Middle frontal gyrus (tissue), 1 donor: ENCODE measurements at regions not wholly inside any gene's neighbourhood (a gene's known extent, or its start where the extent isn't known, plus 50 kb on each side); places are given as distances from the start of the nearest gene placed in this dataset.

Experiments
- DNase-seq: peaks from one replicate; pipeline ENCODE4 v3.0.0-alpha.2; 2015; ENCODE audit warnings: low spot score; ENCODE audit errors: extremely low spot score

DNA sequence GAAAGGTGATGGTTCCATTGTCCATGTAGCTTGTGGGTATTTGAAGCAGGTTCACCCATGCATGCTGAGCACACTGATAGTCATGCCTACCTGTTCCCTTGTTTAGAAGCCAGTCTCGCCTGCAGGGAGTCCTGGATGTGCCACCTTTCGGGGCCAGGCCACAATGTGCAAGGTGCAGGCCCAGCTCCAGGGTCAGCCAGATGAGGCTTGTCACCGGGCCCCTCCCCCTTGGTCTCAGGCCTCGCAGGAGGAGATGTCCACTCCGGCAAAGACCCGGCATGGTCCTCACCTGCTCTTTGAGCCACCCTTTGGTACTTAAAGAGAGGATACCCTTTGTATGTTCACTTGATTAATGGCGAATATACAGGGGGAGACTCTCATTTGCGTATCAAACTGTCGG is 140.4 kb upstream of the RTL1 start:
- DNase-seq, result no peak

DNA sequence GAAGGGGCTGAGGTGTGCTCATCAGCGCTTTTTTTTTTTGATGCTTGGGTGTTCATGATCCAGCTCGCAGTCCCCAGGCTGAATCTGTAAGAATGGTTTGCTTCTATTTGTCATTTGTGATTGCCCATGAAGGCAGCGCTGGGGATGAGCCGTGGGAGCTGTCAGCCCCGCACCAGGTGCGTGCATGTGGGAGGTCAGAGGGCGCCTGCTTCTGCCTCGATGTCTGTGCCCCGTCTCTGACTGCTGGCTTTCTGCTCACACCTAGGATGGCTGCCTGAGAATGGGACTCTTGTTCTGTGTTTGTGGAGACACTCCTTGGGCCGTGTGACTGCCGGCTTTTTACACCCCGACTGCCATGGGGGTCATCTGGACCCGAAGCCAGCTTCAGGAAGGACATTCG is 141.2 kb upstream of the RTL1 start:
- DNase-seq, result no peak

DNA sequence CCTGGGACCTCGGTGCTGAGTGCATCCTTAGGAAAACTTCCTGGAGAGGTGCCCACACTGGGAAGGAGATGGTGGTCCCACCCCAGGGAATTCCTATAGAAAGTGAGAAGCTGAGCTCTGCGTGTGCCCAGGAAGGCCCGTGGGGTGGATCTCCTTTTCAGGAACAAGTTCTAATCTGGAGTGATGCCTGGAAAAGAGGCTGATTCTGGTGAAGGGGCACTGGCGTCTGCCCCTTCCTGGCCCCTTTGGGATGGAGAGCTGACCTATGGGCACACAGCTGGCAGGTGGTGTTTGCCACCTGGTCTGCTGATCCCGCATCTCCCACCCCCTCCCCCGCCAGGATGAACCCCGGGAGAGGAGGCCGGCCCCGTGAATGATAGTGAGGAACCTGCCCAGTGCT is 142.0 kb upstream of the RTL1 start:
- DNase-seq, result no peak

DNA sequence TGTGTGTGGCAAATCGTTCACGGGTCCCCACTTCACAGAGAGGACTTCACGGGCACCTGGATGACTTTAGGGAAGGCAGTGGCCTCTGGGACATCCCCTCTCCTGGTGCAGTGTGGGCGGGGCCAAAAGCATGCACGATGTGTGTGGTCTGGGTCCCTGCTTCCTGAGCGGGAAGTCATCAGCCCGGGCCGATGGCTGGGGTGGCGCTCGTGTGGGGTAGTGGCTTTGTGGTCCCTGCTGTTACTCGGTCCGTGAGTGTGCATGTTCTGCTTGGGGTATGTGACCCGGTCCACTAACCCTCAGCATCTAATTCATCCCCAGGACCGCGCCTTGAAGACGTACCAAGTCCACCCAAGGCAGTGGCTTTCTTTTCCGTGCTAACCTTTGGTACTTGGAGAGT is 142.5 kb upstream of the RTL1 start:
- no peak for DNase-seq

DNA sequence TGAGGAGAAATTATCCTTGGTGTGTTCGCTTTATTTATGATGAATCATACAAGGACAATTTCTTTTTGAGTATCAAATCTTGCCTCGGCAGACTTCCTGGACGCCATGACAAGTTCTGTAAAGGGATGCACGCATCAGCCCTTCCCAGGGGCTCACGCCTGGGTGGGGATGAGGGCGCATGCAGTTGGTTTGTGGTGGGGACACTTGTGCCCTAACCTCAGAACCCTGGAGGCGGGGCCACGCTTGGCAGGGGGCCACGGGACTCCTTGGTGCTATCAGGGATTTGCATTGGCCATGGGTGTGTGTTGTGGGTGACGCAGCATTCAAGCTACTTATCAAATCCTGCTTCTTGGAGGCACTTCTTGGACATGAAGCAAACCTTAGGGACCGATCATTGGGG is 143.8 kb upstream of the RTL1 start:
- DNase-seq, result no peak

DNA sequence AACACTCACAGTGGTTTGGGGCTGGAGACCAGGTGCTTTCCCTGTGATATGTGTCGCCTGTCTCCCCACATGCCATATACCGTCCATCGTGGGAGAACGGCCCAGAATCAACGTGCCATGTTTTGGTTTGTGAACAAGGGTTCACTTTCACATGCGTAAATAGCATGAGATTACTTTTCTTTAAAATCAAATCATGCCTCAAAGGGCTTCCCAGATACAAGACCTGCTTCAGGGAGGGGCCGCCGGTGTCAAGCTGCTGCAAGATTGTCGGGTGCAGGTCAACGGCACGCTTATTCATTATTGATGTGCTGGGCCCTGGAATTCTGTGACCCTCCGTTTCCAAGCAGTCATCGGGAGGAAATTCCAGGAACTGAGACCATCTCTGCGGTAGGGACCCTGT is 145.2 kb upstream of the RTL1 start:
- no peak for DNase-seq

DNA sequence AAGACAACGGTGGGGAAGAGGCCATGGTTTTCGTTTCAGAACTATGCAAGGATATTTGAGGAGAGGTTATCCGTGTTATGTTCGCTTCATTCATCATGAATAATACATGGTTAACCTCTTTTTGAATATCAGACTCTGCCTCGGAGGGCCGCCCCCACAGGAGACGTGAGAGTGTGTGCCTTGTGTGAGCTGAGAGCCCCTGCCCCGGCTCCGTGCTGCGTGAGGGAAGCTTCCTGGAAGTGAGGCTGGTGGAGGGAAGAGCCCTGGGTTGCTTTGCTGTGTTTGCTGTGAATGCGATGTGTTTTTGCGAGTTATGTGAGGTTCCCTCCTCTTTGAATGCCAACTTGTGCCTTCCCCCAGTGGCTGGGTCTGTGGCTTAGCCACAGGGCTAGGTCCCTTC is 146.0 kb upstream of the RTL1 start:
- no peak for DNase-seq

DNA sequence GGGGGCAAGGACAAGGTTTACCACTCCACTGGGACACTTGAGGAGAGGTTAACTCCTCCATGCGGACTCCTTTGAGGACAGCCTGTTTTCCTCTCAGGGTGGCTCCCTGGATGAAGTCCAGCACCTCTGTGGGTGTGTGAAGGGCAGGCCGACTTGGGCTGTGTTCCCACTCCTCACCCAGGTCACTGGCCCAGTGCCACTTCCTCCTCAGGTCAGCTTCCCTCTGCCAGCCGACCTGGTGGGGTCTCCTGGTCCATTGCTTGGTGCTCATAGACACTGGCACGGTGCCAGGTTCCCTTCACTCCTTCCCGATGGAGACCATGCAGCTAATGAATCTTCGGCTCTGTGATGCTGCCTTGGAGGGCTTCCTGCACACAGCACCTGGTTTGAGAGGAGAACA is 146.4 kb upstream of the RTL1 start:
- no peak for DNase-seq

DNA sequence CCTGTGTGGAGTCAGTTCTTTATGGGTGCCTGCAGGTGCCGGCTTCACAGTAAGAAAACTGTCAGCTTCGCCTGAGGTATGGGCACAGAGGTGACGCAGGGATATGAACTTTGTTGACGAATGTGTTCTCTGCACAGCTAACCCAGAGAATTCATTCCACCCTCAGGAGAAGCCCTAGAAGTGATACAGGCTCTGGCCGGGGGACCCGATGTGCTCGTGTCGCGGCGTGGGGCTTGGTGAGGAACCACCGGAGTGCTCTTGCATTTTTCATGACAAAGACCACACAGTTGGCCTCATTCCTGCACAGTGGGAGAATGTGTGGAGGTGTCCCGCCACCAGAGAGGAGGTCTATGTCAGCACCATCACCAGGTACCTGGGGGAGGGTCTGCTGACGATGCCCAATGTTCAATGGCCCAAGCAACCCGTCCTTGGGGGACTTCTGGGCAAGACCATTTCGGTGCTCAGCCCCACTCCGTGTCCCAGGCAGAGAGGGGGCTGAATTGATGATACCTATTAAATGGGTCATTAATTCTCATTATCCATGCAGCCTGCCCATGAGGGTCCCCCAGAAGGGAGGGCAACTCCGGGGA is 147.5 kb upstream of the RTL1 start:
- DNase-seq, result no peak

DNA sequence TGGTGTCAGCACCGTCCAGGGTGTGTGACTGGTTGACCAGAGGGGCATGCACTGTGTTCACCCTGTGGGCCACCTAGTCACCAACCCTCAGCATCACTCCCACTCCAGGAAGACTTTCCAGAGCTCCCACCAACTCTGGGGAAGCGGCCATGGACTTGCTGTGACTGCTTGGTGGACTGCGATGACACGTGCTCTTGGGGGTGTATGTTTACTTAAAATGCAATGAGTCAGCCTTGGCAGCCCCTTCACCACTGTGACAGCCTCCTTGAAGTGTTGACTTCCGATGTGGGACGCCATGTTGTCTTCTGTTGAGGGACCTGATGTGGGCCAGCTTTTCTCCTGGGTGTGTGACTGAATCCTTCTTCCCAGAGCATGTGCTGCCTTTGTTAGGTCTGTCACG is 151.1 kb upstream of the RTL1 start:
- no peak for DNase-seq

DNA sequence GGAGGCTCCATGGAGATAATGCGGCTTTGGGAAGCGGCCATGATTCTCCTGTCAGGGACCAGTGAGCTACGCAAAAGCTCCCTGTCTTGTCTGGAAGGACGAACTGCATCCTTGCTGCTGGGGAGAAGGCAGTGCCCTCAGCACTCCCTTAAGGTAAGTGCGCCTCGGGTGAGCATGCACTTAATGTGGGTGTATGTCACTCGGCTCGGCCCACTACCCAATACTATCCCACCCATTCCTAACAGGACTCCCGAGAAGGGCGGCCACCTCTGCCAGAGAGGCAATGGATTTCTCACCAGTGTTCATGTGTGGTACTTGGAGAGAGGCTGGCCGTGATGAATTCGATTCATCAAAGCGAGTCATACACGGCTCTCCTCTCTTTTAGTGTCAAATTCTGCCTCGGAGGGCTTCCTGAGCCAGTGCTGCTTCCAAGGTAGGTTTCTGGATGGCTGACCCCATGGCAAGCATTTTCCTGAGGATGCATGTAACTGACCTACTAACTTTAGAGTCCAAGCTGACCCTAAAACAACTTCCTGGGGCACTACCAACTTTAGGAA is 151.7 kb upstream of the RTL1 start:
- DNase-seq, result no peak

DNA sequence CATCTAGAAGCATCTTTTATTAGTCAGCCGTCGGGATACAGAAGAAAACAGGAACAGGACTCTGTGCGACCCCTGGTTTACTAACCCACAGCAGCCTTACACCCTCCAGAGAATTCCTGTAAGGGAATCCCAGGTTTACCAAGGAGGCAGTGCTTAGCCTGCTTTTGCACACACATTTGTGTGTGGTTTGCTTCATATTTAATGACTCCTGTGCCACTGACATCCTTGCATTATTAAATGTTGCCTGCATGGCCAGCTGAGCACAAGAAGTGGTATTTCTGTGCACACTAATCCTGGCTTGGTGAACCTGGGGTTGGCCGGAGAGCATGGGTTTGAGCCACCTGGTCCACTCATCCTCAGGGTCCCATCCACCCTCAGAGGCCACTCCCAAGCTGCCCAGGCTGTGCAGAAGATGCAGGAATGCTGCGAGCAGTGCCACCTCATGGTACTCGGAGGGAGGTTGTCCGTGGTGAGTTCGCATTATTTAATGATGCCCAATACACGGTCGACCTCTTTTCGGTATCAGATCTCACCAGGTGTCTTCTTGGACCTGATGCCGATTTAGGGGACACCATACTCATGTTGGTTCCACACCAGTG is 152.4 kb upstream of the RTL1 start:
- DNase-seq, result no peak

DNA sequence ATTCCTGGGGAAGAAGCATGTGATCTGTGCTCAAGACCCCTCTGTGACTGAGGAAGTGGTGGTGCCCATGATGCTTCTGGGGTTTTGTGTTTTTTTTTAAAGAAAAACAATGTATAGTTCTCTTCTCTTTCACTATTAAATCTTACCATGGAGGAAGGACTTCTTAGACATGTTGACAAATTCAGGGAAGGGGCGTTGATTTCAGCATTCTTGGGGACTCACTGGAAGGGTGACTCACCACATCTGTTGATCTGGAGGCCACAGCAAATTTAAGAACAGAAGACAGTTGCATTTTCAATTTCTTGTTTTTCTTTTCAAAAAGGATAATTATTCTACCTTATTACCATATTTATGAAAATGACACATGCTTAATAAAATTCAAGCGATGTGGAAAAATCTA is 152.9 kb upstream of the RTL1 start:
- DNase-seq, result no peak

DNA sequence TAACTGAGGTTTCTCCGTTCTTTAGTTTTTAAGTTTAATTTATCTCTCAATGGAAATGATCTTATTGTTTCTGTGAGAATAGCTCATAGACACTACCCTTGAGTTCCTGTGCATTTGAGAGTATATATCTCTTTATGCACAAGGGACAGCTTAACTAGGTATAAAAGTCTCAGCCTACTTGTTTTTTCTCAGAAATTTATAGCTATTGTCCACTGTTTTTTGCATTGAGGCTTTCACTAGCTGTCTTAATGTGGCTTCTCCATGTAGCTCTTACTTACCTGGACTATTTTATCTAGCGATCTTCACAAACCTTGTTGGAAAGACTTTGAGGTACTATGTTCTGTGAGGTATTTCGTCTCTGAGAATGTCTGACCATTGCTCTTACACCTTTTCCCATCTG is 153.9 kb upstream of the RTL1 start:
- DNase-seq, result no peak

DNA sequence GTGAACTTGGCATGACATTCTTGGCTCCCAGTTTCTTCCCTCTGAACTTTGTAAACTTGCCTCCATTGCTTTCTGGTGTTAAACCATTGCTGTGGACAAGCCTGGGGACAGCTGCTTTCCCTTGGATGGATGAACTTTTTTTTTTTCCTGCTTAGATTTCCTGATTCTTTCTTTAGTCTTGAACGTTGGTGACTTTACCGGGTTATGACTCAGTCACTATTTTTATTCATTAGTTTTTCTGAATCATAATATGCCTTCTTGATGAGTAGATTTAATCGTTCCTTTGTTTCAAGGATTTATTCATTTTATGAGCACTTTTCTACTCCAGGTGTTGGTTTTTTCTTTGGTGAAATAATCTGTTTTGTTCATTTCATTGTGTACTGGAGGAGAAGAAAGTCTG is 155.0 kb upstream of the RTL1 start:
- DNase-seq, result no peak

DNA sequence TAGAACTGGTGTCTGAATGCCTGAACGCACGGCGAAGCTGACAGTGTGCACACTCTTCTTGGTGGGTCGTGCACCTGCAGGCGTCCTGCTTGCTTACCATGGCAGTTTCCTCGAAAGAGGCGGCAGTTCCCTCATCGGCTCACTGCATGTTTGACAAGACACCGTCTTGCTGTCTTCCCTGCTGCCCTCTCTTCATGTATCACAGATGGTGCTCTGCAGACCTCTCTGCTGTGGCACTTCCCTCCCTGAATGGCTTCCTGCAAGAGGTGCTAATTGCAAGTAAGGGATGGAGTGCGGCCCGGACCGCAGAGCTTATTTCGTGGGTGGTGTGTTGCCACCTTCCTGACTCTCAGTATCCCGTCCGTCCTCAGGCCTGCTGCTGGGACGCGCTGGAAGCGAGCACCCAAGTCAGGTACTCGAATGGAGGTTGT is 156.7 kb upstream of the RTL1 start:
- DNase-seq, result no peak

DNA sequence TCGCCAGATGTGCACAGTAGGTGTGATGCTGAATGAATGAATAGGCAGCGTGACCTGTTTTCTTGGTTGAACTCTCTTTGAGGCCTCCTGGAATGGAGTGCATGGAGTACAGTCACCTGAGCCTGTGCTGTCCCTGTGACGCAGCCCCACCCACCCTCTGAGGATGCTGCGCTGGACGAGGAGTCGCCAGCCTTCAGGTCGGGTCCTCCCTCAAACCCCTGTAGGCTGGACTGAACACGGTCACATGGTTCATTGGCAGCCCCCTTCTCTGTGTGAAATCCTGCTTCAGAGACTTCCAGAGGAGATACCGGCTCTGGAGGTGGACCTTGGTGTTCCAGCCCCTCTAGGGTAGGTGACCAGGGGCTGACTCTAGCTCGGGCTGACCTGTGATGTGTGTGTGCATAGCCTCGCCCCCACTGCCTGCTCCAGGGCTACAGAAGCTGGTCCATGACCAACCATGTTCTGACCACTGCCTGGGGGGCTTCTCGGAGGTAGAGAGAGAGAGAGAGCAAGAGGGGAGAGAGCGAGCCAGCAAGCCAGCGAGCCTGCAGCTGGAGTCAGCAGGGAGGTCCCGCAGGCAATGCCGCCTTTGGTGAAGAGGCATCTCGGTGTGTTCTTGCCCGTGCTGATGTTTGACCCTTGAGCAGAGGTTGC is 158.0 kb upstream of the RTL1 start:
- DNase-seq, result no peak

DNA sequence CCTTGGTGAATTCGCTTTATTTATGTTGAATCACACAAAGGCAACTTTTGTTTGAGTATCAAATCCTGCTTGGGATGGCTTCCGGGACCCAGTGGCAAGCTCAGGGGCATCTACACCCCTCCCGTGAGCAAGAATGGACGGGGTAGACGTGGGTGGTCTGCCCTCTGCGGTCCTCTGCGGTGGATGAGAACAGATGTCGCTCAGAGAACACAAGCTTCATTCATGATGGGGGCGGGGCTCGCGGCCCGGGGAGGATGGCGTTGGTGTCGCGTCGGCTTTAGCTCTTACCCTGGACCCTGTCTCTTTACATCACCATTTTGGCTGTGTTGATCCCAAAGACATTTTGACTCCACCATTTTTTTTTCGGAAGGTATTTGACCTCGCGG is 158.5 kb upstream of the RTL1 start:
- no peak for DNase-seq

DNA sequence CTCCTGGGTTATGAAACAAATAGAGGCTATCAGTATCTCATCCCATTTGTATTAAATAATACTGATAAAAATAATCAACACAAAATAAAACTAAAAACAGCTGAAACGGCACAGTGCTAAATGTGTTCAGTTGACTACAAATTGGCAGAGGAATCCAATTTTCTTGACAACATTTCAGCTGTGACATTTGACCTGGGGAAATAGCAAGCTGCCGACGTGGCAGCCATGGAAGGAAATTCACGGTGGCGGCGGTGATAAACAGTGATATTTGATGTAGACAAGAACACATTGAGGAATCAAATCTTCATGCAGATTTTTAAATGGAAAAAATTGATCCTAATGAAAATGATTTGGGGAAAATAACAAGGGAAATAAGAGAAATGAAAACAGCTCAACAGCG is 159.1 kb upstream of the RTL1 start:
- no peak for DNase-seq

DNA sequence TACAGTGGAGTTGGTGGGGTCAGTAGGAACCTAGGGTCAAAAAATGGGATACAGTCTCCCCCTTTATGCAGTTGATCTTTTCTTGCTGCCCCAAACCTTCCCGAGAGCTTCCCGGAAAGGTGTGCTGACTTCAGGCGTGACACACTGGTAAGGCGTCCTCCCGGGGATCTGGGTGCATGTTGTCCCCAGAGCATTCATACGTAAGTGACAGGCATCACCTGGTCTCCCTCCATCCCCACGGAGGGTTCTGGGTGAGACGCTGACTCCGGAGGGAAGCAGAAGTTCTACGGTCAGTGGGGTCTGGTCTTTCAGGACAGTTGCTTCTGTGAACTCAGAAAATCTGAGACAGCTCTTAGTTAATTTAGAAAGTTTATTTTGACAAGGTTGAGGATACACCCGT is 159.6 kb upstream of the RTL1 start:
- no peak for DNase-seq

DNA sequence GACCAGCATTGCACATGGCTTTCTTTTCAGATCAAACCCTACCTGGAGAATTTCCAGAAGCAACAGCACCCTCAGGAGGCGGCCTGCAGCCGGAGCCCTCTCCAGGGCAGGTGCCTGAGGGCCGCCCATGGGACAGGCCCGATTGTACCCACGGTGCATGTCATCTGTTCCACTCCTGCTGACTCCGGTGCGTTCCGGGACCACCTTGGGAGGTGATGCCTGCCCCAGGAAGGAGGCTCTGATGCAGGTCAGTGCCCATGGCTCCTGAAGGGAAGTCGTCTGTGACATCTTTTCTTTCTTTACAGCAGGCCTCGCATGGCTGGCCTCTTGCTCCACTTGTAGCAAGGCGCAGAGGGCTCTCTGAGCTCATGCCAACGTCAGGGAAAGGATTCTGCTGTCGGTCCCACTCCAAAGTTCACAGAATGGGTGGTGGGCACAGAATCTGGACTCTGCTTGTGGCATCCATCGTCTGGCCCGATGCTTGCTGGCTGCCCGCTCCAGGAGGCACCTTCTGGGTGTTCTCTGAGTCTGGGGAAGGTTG is 160.7 kb upstream of the RTL1 start:
- DNase-seq, result no peak

DNA sequence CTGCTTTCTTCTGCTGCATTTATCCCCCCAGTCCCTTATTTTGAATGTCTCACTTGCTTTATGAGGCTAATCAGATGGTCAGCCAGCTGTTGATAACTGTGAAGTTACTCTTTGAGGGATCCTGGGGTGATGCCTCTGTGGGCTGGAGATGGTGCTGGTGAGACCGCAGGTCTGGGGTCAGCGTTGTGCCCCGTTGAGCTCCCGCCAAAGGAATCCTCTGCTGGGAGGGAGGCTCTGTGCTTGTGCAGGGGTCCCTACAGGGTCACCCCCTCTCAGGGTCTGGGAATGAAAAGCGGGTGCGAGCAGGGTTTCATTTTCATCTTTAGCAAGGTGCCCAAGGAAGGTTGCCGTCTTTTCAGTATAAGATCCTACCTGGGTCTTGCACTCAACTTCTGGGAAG is 161.2 kb upstream of the RTL1 start:
- DNase-seq, result no peak

DNA sequence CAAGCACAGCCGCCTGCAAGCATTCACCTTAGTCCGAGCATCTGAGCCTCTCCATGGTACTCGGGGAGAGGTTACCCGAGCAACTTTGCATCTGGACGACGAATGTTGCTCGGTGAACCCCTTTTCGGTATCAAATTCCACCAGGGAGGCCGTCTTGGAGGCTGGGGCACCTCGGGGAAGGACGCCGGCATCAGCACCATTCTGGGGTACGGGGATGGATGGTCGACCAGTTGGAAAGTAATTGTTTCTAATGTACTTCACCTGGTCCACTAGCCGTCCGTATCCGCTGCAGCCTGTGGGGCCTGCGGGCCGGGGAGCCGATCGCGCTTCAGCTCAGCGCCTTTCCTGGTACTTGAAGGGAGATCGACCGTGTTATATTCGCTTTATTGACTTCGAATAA is 161.7 kb upstream of the RTL1 start:
- no peak for DNase-seq
